Activated B cell treated with CpG ODN at 0.5 μM for 24 hours (primary cell): ENCODE measurements at regions not wholly inside any gene's neighbourhood (a gene's known extent, or its start where the extent isn't known, plus 50 kb on each side); places are given as distances from the start of the nearest gene placed in this dataset.
"Not testable (repeated sequence)": the region's sequence is repeated elsewhere in the genome, so short reads cannot be mapped to it uniquely, and the experiment has no call there.

Source experiments
- ATAC-seq: fragments of 200-7000 bp; cut with Tn5 transposase; one replicate; pipeline ENCODE4 v1.10.0; 2021; ENCODE audit warnings: low read depth, mild to moderate bottlenecking, moderate library complexity
- CTCF ChIA-PET: fragments of 350-600 bp; sonication (Branson Sonifier 250); formaldehyde crosslinking; loops from one replicate; lab custom pipeline; 2021; ENCODE audit warnings: antibody characterized with exemption; lab: Charles Lee
- POLR2A ChIA-PET: fragments of 350-600 bp; sonication (Branson Sonifier 250); formaldehyde crosslinking; loops from one replicate; lab custom pipeline; 2021; ENCODE audit warnings: antibody characterized with exemption; lab: Charles Lee
- DNase-seq: peaks from one replicate; pipeline ENCODE4 v3.0.0; 2022
- H3K27ac Mint-ChIP-seq: one replicate; pipeline ENCODE4 v1.8.0; 2020; ENCODE audit warnings: mixed read lengths
- H3K27me3 Mint-ChIP-seq: one replicate; pipeline ENCODE4 v1.8.0; 2021; ENCODE audit warnings: mixed read lengths
- H3K36me3 Mint-ChIP-seq: one replicate; pipeline ENCODE4 v1.8.0; 2021; ENCODE audit warnings: low read depth, mixed read lengths
- H3K4me1 Mint-ChIP-seq: one replicate; pipeline ENCODE4 v1.8.0; 2021; ENCODE audit warnings: mixed read lengths
- H3K4me3 Mint-ChIP-seq: one replicate; pipeline ENCODE4 v1.8.0; 2020; ENCODE audit warnings: mild to moderate bottlenecking, mixed read lengths
- H3K9me3 Mint-ChIP-seq: one replicate; pipeline ENCODE4 v1.8.0; 2020; ENCODE audit warnings: mixed read lengths
- intact Hi-C: fragments of 100-400 bp; cut with micrococcal nuclease; formaldehyde crosslinking; loops from one replicate; pipeline ENCODE4 v1.15.1; 2024
- TF ChIP-seq, protein P1 (sequence below): fragments of 200-600 bp; IDR thresholded peaks from one replicate; pipeline ENCODE4 v1.8.0; 2022; ENCODE audit warnings: antibody characterized with exemption, mild to moderate bottlenecking

DNA sequence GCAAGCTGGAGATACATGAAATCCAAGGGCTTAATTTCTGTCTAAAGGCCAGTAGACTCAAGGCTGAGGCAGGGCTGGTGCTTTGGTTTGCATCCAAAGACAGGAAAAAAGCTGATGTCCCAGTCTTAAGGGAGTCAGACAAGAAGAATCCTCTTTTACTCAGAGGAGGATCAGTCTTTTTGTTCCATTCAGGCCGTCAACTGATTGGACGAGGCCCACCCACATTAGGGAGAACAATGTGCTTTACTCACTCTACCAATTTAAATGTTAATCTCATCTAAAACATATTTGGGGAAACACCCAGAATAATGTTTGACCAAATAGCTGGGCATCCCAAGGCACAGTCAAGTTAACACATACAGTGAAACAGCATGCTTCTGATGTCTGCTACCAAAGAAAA is 388.5 kb upstream of the CHRM2 start:
- no peak overlapping the region for H3K4me3 Mint-ChIP-seq
- intact Hi-C loops: no loop called here
- ATAC-seq (no peak), DNase-seq (no peak)
- no peaks in the 10 kb centered on the region for H3K27me3 Mint-ChIP-seq
- H3K27ac Mint-ChIP-seq: no peak overlapping the region
- H3K9me3 Mint-ChIP-seq: peaks cover 10% of the 10 kb centered on the region
- TF ChIP-seq, protein P1, sequence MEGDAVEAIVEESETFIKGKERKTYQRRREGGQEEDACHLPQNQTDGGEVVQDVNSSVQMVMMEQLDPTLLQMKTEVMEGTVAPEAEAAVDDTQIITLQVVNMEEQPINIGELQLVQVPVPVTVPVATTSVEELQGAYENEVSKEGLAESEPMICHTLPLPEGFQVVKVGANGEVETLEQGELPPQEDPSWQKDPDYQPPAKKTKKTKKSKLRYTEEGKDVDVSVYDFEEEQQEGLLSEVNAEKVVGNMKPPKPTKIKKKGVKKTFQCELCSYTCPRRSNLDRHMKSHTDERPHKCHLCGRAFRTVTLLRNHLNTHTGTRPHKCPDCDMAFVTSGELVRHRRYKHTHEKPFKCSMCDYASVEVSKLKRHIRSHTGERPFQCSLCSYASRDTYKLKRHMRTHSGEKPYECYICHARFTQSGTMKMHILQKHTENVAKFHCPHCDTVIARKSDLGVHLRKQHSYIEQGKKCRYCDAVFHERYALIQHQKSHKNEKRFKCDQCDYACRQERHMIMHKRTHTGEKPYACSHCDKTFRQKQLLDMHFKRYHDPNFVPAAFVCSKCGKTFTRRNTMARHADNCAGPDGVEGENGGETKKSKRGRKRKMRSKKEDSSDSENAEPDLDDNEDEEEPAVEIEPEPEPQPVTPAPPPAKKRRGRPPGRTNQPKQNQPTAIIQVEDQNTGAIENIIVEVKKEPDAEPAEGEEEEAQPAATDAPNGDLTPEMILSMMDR: no peak
- ChIA-PET CTCF (no interaction called here), POLR2A (no interaction called here)
- no peaks in the 10 kb centered on the region for H3K4me1 Mint-ChIP-seq
- H3K36me3 Mint-ChIP-seq: no peaks in the 10 kb centered on the region

DNA sequence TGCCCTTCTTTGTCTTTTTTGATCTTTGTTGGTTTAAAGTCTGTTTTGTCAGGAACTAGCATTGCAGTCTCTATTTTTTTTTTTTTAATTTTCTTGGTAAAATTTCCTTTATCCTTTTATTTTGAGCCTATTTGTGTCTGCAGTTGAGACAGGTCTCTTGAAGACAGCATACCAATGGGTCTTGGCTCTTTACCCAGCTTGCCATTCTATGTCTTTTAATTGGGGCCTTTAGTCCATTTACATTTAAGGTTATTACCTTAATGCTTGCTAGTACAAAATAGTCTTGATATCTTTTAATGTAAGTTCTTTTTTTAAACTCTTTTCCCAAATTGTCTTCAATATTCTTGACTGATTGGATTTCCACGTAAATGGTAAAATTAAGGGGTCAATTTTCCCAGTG is 398.3 kb upstream of the CHRM2 start:
- no peak overlapping the region for H3K4me3 Mint-ChIP-seq
- TF ChIP-seq, protein P1: no peak
- H3K27ac Mint-ChIP-seq: no peak overlapping the region
- H3K9me3 Mint-ChIP-seq: peaks cover 24% of the 10 kb centered on the region
- CTCF ChIA-PET: no interaction called here
- no peaks in the 10 kb centered on the region for H3K27me3 Mint-ChIP-seq
- intact Hi-C loops: no loop called here
- no peaks in the 10 kb centered on the region for H3K36me3 Mint-ChIP-seq
- ATAC-seq (no peak), DNase-seq (no peak)
- POLR2A ChIA-PET: no interaction called here
- no peaks in the 10 kb centered on the region for H3K4me1 Mint-ChIP-seq

DNA sequence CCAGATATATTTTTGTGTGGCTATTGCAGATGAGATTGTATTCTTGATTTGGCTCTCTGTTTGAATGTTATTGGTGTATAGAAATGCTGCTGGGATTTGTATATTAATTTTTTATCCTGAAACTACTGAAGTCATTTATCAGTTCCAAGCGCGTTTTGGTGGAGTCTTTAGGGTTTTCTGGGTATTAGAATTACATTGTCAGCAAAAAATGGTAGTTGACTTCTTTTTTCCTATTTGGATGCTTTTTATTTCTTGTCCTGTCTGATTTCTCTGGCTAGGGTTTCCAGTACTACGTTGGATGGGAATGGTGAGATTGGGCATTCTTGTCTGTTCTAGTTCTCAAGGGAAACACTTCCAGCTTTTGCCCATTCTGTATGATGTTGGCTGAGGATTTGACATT is 415.5 kb upstream of the CHRM2 start:
- TF ChIP-seq, protein P1: no peak
- H3K27ac Mint-ChIP-seq: no peak overlapping the region
- CTCF ChIA-PET: no interaction called here
- peaks cover 9% of the 10 kb centered on the region for H3K9me3 Mint-ChIP-seq
- ATAC-seq (no peak), DNase-seq (no peak)
- H3K4me1 Mint-ChIP-seq: no peaks in the 10 kb centered on the region
- no peak overlapping the region for H3K4me3 Mint-ChIP-seq
- H3K36me3 Mint-ChIP-seq: no peaks in the 10 kb centered on the region
- POLR2A ChIA-PET: no interaction called here
- no peaks in the 10 kb centered on the region for H3K27me3 Mint-ChIP-seq
- intact Hi-C loops: no loop called here

DNA sequence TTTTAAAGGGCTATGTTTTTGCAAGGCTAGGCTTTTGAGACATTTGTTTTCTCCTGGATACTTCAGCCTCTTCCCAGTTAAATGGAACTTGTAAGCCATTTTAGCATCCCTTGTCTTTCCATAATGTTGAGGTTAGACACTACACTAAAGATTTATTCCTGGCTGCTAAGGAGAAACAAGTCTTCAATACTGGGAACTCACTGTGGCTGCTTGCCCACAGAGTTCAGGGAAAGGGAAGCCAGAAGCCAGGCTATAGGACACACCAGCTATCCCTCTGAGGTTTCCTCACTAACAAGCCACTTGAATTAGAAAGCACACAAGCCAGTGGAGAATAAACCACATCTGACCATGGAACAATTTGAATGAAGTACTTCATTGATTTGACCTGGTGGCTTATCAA is 421.7 kb upstream of the CHRM2 start:
- Mint-ChIP-seq H3K36me3 (no peaks in the 10 kb centered on the region), H3K27me3 (no peaks in the 10 kb centered on the region), H3K9me3 (peaks cover 14% of the 10 kb centered on the region), H3K4me1 (no peaks in the 10 kb centered on the region), H3K27ac (no peak overlapping the region), H3K4me3 (no peak overlapping the region)
- POLR2A ChIA-PET: no interaction called here
- no peak for DNase-seq
- CTCF ChIA-PET: no interaction called here
- intact Hi-C loops: no loop called here
- TF ChIP-seq, protein P1: no peak
- no peak for ATAC-seq

DNA sequence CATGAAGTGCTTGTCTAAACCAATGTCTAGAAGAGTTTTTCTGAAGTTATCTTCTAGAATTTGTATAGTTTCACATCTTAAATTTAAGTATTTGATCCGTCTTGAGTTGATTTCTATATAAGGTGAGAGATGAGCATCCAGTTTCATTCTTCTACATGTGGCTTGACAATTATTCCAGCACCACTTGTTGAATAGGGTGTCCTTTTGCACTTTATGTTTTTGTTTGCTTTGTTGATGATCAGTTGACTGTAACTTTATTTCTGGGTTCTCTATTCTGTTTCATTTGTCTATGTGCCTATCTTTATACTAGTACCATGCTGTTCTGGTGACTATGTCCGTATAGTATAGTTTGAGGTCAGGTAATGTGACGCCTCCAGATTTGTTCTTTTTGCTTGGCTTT is 426.6 kb upstream of the CHRM2 start:
- no peaks in the 10 kb centered on the region for H3K27me3 Mint-ChIP-seq
- TF ChIP-seq, protein P1: no peak
- ChIA-PET CTCF (no interaction called here), POLR2A (no interaction called here)
- ATAC-seq: no peak
- H3K9me3 Mint-ChIP-seq: peaks cover 7% of the 10 kb centered on the region
- H3K36me3 Mint-ChIP-seq: no peaks in the 10 kb centered on the region
- H3K27ac Mint-ChIP-seq: no peak overlapping the region
- no peak overlapping the region for H3K4me3 Mint-ChIP-seq
- DNase-seq: no peak
- no peaks in the 10 kb centered on the region for H3K4me1 Mint-ChIP-seq
- intact Hi-C loops: no loop called here

DNA sequence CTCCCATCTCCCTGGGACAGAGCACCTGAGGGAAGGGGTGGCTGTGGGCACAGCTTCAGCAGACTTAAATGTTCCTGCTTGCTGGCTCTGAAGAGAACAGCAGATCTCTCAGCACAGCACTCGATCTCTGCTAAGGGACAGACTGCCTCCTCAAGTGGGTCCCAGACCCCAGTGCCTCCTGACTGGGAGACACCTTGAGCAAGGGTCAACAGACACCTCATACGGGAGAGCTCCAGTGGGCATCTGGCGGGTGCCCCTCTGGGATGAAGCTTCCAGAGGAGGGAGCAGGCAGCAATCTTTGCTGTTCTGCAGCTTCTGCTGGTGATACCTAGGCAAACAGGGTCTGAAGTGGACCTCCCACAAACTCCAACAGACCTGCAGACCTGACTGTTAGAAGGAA is 436.7 kb upstream of the CHRM2 start:
- H3K9me3 Mint-ChIP-seq, H3K27me3 Mint-ChIP-seq, ATAC-seq, POLR2A ChIA-PET, CTCF ChIA-PET, H3K4me1 Mint-ChIP-seq, H3K36me3 Mint-ChIP-seq, H3K4me3 Mint-ChIP-seq, DNase-seq, intact Hi-C loops, H3K27ac Mint-ChIP-seq: not testable (repeated sequence)
